Mammary epithelial cell (primary cell): ENCODE measurements at regions not wholly inside any gene's neighbourhood (a gene's known extent, or its start where the extent isn't known, plus 50 kb on each side); places are given as distances from the start of the nearest gene placed in this dataset.

Experiments
- EZH2 ChIP-seq: IDR thresholded peaks from 2 replicates; pipeline ENCODE4 v1.6.1; 2012; ENCODE audit warnings: low read length, inconsistent platforms, borderline replicate concordance
- TF ChIP-seq, protein P1 (sequence below), 2 donors: IDR thresholded peaks in 1 of 2; conservative IDR thresholded peaks in 1 of 2; 2 replicates each; pipeline ENCODE4 v1.5.1; 2011 to 2012; ENCODE audit warnings: inconsistent platforms in 2 of 2, low read length in 2 of 2, mild to moderate bottlenecking in 2 of 2, control low read depth in 1 of 2, low read depth in 1 of 2; ENCODE audit not compliant: insufficient read depth in 1 of 2; ENCODE audit errors: extremely low read depth in 1 of 2

DNA sequence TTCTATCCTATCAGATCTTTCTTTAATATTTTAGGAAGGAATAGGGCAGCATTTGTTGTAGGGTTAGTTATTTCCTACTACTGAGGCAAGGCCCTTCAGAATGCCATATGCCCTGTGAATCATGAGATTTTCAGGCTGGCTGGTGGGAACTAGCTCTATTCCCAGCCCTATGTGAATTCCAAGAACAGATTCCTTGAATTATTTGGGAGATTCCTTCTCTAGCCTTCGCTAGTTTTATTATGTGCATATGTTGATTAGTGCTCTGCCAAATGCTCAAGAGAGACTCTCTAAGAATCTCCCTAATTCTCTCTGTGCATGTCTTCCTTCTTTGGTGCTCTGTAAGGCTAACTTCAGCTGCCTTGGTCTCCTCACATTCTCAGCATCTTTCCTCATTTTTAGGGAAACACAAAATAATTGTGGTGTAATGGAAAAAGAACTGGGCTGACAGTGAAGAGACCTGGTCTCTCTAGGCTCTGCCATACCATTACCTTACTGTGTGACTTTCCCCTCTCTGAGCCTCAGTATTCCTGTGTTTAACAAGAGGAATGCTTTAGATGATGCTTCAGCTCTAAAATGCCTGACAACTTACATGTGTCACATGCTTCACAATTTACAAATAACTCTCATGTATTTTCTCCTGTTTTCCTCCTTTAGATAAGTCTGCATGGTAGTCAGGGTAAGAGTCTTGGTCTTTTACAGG lies 79.7 kb downstream of the VMA21 start:
- TF ChIP-seq, protein P1, sequence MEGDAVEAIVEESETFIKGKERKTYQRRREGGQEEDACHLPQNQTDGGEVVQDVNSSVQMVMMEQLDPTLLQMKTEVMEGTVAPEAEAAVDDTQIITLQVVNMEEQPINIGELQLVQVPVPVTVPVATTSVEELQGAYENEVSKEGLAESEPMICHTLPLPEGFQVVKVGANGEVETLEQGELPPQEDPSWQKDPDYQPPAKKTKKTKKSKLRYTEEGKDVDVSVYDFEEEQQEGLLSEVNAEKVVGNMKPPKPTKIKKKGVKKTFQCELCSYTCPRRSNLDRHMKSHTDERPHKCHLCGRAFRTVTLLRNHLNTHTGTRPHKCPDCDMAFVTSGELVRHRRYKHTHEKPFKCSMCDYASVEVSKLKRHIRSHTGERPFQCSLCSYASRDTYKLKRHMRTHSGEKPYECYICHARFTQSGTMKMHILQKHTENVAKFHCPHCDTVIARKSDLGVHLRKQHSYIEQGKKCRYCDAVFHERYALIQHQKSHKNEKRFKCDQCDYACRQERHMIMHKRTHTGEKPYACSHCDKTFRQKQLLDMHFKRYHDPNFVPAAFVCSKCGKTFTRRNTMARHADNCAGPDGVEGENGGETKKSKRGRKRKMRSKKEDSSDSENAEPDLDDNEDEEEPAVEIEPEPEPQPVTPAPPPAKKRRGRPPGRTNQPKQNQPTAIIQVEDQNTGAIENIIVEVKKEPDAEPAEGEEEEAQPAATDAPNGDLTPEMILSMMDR (conservative IDR thresholded peaks at IDR 0.05 in 1 of 2, IDR thresholded peaks at IDR 0.05 in 1 of 2; ENCODE audit: extremely low read depth in 1 of 2, insufficient read depth in 1 of 2, low read depth in 1 of 2, low read length in 2 of 2) = no peak
- TF ChIP-seq EZH2 = no peak
